Choroid plexus epithelial cell (primary cell): ENCODE measurements at regions not wholly inside any gene's neighbourhood (a gene's known extent, or its start where the extent isn't known, plus 50 kb on each side); places are given as distances from the start of the nearest gene placed in this dataset.
"Not testable (repeated sequence)": the region's sequence is repeated elsewhere in the genome, so short reads cannot be mapped to it uniquely, and the experiment has no call there.

Experiments
- DNase-seq: peaks from one replicate; pipeline ENCODE4 v3.0.0-alpha.2; 2010; ENCODE audit warnings: low read depth
- H3K4me3 ChIP-seq: 2 replicates; pipeline ENCODE4 v1.5.1; 2011; ENCODE audit warnings: low read depth, mild to moderate bottlenecking, control low read depth, low read length, moderate library complexity
- CTCF ChIP-seq: conservative IDR thresholded peaks from 2 replicates; pipeline ENCODE4 v1.5.1; 2011; ENCODE audit warnings: low read depth, mild to moderate bottlenecking, control low read depth, inconsistent platforms, low read length, moderate library complexity

- H3K4me3 ChIP-seq = no peak overlapping the region
- DNase-seq = no peak
- TF ChIP-seq CTCF = no peak
These were observed 447.1 kb downstream of the QKI start for GRCh38 chr6:163861627-163862026.

- no peak overlapping the region for H3K4me3 ChIP-seq
- peak; percentile 54 for DNase-seq
- TF ChIP-seq CTCF = no peak
These were observed 446.0 kb downstream of the QKI start for GRCh38 chr6:163860287-163861081.

GRCh38 chr6:163858870-163859269 is 444.4 kb downstream of the QKI start:
- H3K4me3 ChIP-seq, DNase-seq: not testable (repeated sequence)

GRCh38 chr6:163857421-163857820 is 442.9 kb downstream of the QKI start:
- TF ChIP-seq CTCF = no peak
- no peak overlapping the region for H3K4me3 ChIP-seq
- DNase-seq = peak; percentile 21

- H3K4me3 ChIP-seq = no peak overlapping the region
- no peak for TF ChIP-seq CTCF
- no peak for DNase-seq
These were observed 436.4 kb downstream of the QKI start for GRCh38 chr6:163850874-163851273.

GRCh38 chr6:163844761-163845160 is 430.2 kb downstream of the QKI start:
- TF ChIP-seq CTCF = no peak
- no peak overlapping the region for H3K4me3 ChIP-seq
- DNase-seq = no peak

GRCh38 chr6:163844357-163844756 is 429.8 kb downstream of the QKI start:
- TF ChIP-seq CTCF = no peak
- H3K4me3 ChIP-seq = no peak overlapping the region
- no peak for DNase-seq
